Gastrocnemius medialis (tissue), 4 donors: ENCODE measurements at regions not wholly inside any gene's neighbourhood (a gene's known extent, or its start where the extent isn't known, plus 50 kb on each side); places are given as distances from the start of the nearest gene placed in this dataset.

Source experiments
- ATAC-seq, 2 donors: fragments of 150-250 bp; one replicate each; pipeline ENCODE4 v1.9.1; 2016
- DNase-seq, 2 donors: peaks; one replicate each; pipeline ENCODE4 v3.0.0-alpha.2; 2019
- H3K27ac ChIP-seq, 4 donors: fragments of 200-600 bp; sonication (generic); 1 replicate in 1 of 4; 2 replicates in 3 of 4; pipeline ENCODE4 v1.5.1; 2016 to 2018; ENCODE audit warnings: mild to moderate bottlenecking in 2 of 4, moderate library complexity in 1 of 4
- H3K27me3 ChIP-seq, 3 donors: fragments of 200-600 bp; sonication (generic) in 2 of 3; 1 replicate in 1 of 3; 2 replicates in 2 of 3; pipeline versions ENCODE4 v1.5.1 to v1.6.0; 2016 to 2019; ENCODE audit warnings: mild to moderate bottlenecking in 1 of 3, moderate library complexity in 1 of 3
- H3K36me3 ChIP-seq, 2 donors: fragments of 200-600 bp; sonication (generic) in 1 of 2; one replicate each; pipeline ENCODE4 v1.5.1; 2017 to 2018
- H3K4me1 ChIP-seq, 2 donors: fragments of 200-600 bp; sonication (generic) in 1 of 2; one replicate each; pipeline ENCODE4 v1.5.1; 2016 to 2017; ENCODE audit warnings: mild to moderate bottlenecking in 2 of 2
- H3K4me3 ChIP-seq, 4 donors: fragments of 200-600 bp; sonication (generic) in 3 of 4; 1 replicate in 1 of 4; 2 replicates in 3 of 4; pipeline ENCODE4 v1.5.1; 2016 to 2019; ENCODE audit warnings: mild to moderate bottlenecking in 2 of 4
- H3K9me3 ChIP-seq, 3 donors: fragments of 200-600 bp; sonication (generic) in 2 of 3; 1 replicate in 1 of 3; 2 replicates in 2 of 3; pipeline ENCODE4 v1.5.1; 2016 to 2019
- CTCF ChIP-seq, 5 experiments: fragments of 450-650 bp in 3 of 5; fragments of 200-600 bp in 2 of 5; sonication (generic) in 2 of 5; IDR thresholded peaks in 4 of 5; conservative IDR thresholded peaks in 1 of 5; 1 replicate in 4 of 5; 2 replicates in 1 of 5; pipeline ENCODE4 v1.5.1; 2016 to 2019; ENCODE audit warnings: antibody characterized with exemption in 5 of 5, mild to moderate bottlenecking in 3 of 5, moderate library complexity in 3 of 5
- POLR2A ChIP-seq, 2 donors: fragments of 450-650 bp; IDR thresholded peaks; one replicate each; pipeline ENCODE4 v1.6.1; 2017; ENCODE audit warnings: antibody characterized with exemption in 2 of 2, mild to moderate bottlenecking in 2 of 2, moderate library complexity in 2 of 2
- in situ Hi-C, 4 donors: fragments of 200-750 bp; cut with MboI; loops; one replicate each; pipeline versions ENCODE4 v1.15.0 to v1.8.0; 2017; ENCODE audit warnings: low sequenced_read_pairs in 4 of 4
- intact Hi-C: fragments of 100-400 bp; cut with DNase I; formaldehyde crosslinking; loops from one replicate; pipeline ENCODE4 v1.15.1; 2023; ENCODE audit warnings: low total_unique reads

GRCh38 chr2:37852585-37853014 lies 72.5 kb upstream of the RMDN2 start:
- Histone ChIP-seq H3K27ac (peak overlapping the region in 2 of 4 donors; percentile 4 to 45), H3K4me1 (peaks cover 8 to 20% of the 10 kb centered on the region in 2 donors), H3K27me3 (no peaks in the 10 kb centered on the region), H3K9me3 (no peaks in the 10 kb centered on the region), H3K36me3 (no peaks in the 10 kb centered on the region), H3K4me3 (no peak overlapping the region)
- intact Hi-C loops (no loop called here), in situ Hi-C loops (no loop called here)
- DNase-seq (no peak), ATAC-seq (no peak)
- TF ChIP-seq POLR2A (IDR thresholded peaks at IDR 0.05) = no peak

GRCh38 chr2:37854676-37855282 lies 70.3 kb upstream of the RMDN2 start:
- ATAC-seq (no peak), DNase-seq (no peak)
- in situ Hi-C loops (no loop called here), intact Hi-C loops (no loop called here)
- Histone ChIP-seq H3K4me3 (no peak overlapping the region), H3K9me3 (no peaks in the 10 kb centered on the region), H3K27me3 (no peaks in the 10 kb centered on the region), H3K27ac (peak overlapping the region; percentile 45 to 68 (median 61)), H3K36me3 (no peaks in the 10 kb centered on the region), H3K4me1 (peaks cover 8 to 20% of the 10 kb centered on the region in 2 donors)
- TF ChIP-seq CTCF (IDR thresholded peaks at IDR 0.05 in 4 of 5, conservative IDR thresholded peaks at IDR 0.05 in 1 of 5) (no peak), POLR2A (IDR thresholded peaks at IDR 0.05) (no peak)

- in situ Hi-C loops = no loop called here
- Histone ChIP-seq H3K27ac (peak overlapping the region; percentile 45 to 68 (median 61)), H3K4me3 (no peak overlapping the region), H3K27me3 (no peaks in the 10 kb centered on the region), H3K9me3 (no peaks in the 10 kb centered on the region), H3K4me1 (peaks cover 8 to 20% of the 10 kb centered on the region in 2 donors), H3K36me3 (no peaks in the 10 kb centered on the region)
- DNase-seq (peak in 1 of 2 donors; percentile 27), ATAC-seq (peak; percentile 60 to 71)
- intact Hi-C loops = no loop called here
- no peak for TF ChIP-seq POLR2A (IDR thresholded peaks at IDR 0.05)
- no peak for TF ChIP-seq CTCF (IDR thresholded peaks at IDR 0.05 in 4 of 5, conservative IDR thresholded peaks at IDR 0.05 in 1 of 5)
These were observed 69.6 kb upstream of the RMDN2 start for GRCh38 chr2:37855283-37856041.

- H3K4me1 ChIP-seq = peaks cover 8 to 17% of the 10 kb centered on the region in 2 donors
- ATAC-seq = no peak
These were observed 68.9 kb upstream of the RMDN2 start for GRCh38 chr2:37856101-37856751.

More at GRCh38 chr2:37856101-37856751, 68.9 kb upstream of the RMDN2 start:
- Histone ChIP-seq H3K9me3 (no peaks in the 10 kb centered on the region), H3K27me3 (no peaks in the 10 kb centered on the region), H3K36me3 (no peaks in the 10 kb centered on the region), H3K4me3 (no peak overlapping the region), H3K27ac (peak overlapping the region in 3 of 4 donors; percentile 56 to 68 (median 66))
- in situ Hi-C loops (no loop called here), intact Hi-C loops (no loop called here)
- DNase-seq = no peak
- no peak for TF ChIP-seq CTCF (IDR thresholded peaks at IDR 0.05 in 4 of 5, conservative IDR thresholded peaks at IDR 0.05 in 1 of 5)
- TF ChIP-seq POLR2A (IDR thresholded peaks at IDR 0.05) = no peak
